BJ (cell line): ENCODE measurements at regions not wholly inside any gene's neighbourhood (a gene's known extent, or its start where the extent isn't known, plus 50 kb on each side); places are given as distances from the start of the nearest gene placed in this dataset.
A peak's percentile ranks its signal among the peaks of the same experiment; 100 is the strongest.
"Not testable (repeated sequence)": the region's sequence is repeated elsewhere in the genome, so short reads cannot be mapped to it uniquely, and the experiment has no call there.

Experiments used
- CTCF ChIA-PET: fragments of 350-600 bp; formaldehyde crosslinking; extraction: SDS; loops from one replicate; lab custom pipeline; 2021; ENCODE audit warnings: antibody characterized with exemption, inconsistent platforms; lab: Yijun Ruan, JAX
- POLR2A ChIA-PET: fragments of 300-600 bp; sonication (Branson Sonifier 250); formaldehyde crosslinking; extraction: SDS; loops from one replicate; lab custom pipeline; 2021; ENCODE audit warnings: antibody characterized with exemption; lab: Charles Lee
- DNase-seq: peaks from one replicate; pipeline ENCODE4 v3.0.0-alpha.2; 2011; ENCODE audit warnings: low read depth
- H3K27me3 ChIP-seq: 2 replicates; pipeline ENCODE4 v1.6.0; 2011; ENCODE audit warnings: low read length; ENCODE audit not compliant: control insufficient read depth, insufficient read depth
- H3K36me3 ChIP-seq: 2 replicates; pipeline ENCODE4 v1.5.1; 2011; ENCODE audit warnings: low read length; ENCODE audit not compliant: control insufficient read depth, insufficient read depth
- H3K4me3 ChIP-seq: 2 replicates; pipeline ENCODE4 v1.5.1; 2011; ENCODE audit warnings: low read depth, mild to moderate bottlenecking, control low read depth, low read length
- CTCF ChIP-seq: IDR thresholded peaks from 2 replicates; pipeline ENCODE4 v1.5.1; 2011; ENCODE audit warnings: low read depth, mild to moderate bottlenecking, control low read depth, inconsistent platforms, low read length, moderate library complexity; ENCODE audit not compliant: insufficient read depth

- POLR2A ChIA-PET, H3K36me3 ChIP-seq, DNase-seq, H3K27me3 ChIP-seq: not testable (repeated sequence)
- peak overlapping the region; percentile 29 for H3K4me3 ChIP-seq
- CTCF ChIA-PET = interaction anchor here (0.6 to 1.5 kb wide), 4 partner anchors 68 to 287 kb away, joined by 3 to 7 read pairs (median 4); no protein-coding TSS in a partner anchor
These were observed 128.0 kb upstream of the PABPC3 start for GRCh38 chr13:24967970-24968369.

DNA sequence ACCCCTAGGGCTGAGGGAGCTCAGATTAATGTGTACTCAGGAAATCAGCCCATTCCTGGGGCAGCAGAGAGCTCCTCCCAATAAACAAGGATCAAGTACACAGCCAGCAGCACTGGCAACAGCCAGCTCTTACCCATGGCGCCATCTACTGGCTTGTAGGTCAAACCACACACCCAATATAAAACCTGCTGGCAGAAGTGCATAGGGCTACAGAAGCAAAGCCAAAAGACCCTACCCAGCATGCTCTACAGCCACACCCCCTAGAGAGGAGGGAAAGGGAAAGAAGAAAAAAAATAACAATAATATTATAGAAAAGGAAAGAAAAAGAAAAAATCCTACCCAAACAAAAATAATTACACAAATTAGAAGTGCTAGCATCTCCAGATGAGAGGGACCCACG is 127.5 kb upstream of the PABPC3 start:
- DNase-seq, H3K36me3 ChIP-seq, POLR2A ChIA-PET, H3K27me3 ChIP-seq: not testable (repeated sequence)
- CTCF ChIA-PET = interaction anchor here (0.7 to 1.5 kb wide), 9 partner anchors 19 to 287 kb away, joined by 3 to 7 read pairs (median 4); no protein-coding TSS in a partner anchor
- H3K4me3 ChIP-seq = peak overlapping the region; percentile 29
- TF ChIP-seq CTCF = peak; percentile 38

DNA sequence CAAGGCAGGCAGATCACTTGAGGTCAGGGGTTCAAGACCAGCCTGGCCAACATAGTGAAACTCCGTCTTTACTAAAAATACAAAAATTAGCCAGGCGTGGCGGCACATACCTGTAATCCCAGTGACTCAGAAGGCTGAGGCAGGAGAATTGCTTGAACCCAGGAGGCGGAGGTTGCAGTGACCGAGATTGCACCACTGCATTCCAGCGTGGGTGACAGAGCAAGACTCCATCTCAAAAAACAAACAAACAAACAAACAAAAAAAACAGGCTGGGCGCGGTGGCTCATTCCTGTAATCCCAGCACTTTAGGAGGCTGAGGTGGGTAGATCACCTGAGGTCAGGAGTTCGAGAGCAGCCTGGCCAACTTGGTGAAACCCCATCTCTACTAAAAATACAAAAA is 122.8 kb upstream of the PABPC3 start:
- H3K4me3 ChIP-seq, H3K27me3 ChIP-seq, CTCF ChIA-PET, H3K36me3 ChIP-seq, POLR2A ChIA-PET, DNase-seq: not testable (repeated sequence)

DNA sequence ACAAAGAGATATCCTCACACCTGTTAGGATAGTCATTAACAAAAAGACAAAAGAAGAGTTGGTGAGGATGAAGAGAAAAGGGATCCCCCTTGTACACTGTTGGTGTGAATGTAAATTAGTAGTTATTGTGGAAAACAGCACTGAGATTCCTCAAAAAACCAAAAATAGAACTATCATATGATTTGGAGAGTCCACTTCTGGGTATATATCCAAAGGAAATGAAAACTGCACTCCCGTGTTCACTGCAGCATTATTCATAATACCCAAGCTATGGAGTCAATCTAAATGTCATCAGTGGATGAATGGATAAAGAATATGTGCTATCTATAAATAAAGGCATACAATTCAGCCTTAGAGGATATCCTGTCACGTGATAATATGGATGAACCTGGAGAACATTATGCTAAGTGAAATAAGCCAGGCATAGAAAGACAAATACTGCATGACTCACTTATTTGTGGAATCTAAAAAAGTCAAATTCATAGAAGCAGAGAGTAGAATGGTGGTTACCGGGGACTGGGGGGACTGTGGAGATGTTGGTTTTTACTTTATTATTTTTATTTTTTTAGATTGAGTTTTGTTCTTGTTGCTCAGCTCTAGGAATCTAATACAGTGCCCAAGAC is 114.6 kb upstream of the PABPC3 start:
- DNase-seq, H3K36me3 ChIP-seq, POLR2A ChIA-PET, H3K27me3 ChIP-seq, H3K4me3 ChIP-seq: not testable (repeated sequence)
- CTCF ChIA-PET = interaction anchor here (2.2 kb wide), 1 partner anchor 14 kb away, joined by 8 read pairs; no protein-coding TSS in a partner anchor

DNA sequence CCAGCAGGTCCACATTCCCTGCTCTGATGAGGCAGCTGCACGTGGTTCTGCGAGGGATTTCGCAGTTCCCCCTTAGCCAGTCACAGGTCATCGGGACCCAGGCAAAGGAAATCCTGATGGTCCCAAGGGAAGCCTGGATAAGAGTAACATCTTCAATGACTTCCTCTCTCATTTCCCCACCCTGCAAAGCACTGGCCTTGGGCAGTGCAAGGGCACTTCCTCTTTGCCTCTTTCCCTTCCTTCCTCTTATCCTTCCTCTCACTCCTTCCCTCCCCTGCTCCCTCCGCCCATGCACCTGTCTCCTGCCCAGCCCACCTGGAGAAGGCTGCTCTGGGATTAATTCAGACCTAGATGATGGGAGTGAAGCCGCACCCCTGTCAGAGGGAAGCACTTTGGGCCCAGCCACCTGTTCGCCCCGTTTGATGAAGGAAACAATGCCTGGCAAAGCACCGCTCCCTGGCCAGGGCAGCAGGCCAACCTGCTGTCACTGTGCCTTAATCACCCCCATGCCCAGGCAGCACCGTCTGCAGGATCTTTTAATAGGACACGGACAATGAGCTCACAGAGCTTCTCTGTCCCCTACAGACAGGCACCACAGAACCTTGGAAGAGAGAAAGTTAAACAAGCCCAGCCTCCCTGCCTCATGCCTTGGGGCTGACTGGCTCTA is 113.5 kb upstream of the PABPC3 start:
- no peaks in the 10 kb centered on the region for H3K36me3 ChIP-seq
- DNase-seq = no peak
- H3K4me3 ChIP-seq = no peak overlapping the region
- ChIA-PET POLR2A (no interaction called here), CTCF (interaction anchor here (2.2 kb wide), 1 partner anchor 13 kb away, joined by 8 read pairs; no protein-coding TSS in a partner anchor)
- no peak for TF ChIP-seq CTCF
- H3K27me3 ChIP-seq = no peaks in the 10 kb centered on the region

DNA sequence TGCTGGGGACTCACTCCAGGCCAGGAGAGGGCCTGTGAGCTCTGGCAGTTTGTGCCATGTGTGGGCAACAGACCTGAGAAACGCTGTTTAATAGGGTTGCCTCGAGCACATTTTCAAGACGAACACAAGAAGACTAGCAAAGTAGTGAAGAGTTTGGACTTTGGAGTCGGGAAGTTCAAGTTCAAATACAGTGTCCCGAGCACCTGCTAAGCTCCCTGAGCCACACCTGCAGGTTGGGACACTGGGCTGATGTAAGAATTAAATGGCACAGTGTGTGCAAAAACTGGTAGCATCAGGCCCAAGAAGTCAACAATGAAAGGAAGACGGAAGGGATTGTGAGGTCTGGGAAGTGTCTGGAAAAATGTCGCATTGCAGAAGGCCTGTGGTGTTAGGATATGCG is 112.8 kb upstream of the PABPC3 start:
- DNase-seq = no peak
- ChIA-PET POLR2A (no interaction called here), CTCF (interaction anchor here (2.2 kb wide), 1 partner anchor 12 kb away, joined by 8 read pairs; no protein-coding TSS in a partner anchor)
- TF ChIP-seq CTCF = no peak
- Histone ChIP-seq H3K4me3 (no peak overlapping the region), H3K27me3 (no peaks in the 10 kb centered on the region), H3K36me3 (no peaks in the 10 kb centered on the region)
